ENCODE measurements at regions not wholly inside any gene's neighbourhood (a gene's known extent, or its start where the extent isn't known, plus 50 kb on each side); places are given as distances from the start of the nearest gene placed in this dataset.

DNA sequence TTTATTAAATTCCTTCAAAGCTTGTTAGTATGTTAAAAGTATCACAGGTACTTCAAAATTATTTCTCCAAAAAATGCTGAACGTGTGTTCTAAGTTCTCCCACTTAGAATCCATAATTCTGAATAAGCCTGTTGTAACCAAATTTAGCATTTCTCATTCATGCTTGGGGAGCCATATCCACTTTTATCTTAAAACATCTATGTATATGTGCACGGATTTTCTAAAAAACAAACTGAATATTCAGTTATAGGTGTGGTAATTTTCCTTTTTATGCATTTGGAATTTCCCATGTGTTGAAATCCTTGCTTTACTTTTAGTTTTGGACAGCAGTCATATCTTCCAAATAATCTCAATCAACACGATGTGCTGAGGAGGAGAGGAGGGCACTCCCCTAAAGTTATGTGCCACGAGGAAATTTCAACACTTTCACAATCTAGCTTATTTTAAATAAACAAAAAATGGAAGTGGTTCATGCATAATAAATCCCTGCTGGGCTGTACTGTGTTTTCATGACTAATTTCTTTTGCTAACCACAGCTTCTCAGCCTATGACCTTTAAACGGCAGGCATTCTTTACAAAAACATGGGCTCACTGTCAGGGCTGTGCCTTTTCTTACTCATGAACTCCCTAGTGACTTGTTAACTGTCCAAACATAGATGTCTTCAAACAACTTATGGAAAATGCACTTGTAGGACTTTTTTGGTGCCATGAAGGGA is 380.3 kb upstream of the SEMA3C start:
- TF ChIP-seq, protein P1, sequence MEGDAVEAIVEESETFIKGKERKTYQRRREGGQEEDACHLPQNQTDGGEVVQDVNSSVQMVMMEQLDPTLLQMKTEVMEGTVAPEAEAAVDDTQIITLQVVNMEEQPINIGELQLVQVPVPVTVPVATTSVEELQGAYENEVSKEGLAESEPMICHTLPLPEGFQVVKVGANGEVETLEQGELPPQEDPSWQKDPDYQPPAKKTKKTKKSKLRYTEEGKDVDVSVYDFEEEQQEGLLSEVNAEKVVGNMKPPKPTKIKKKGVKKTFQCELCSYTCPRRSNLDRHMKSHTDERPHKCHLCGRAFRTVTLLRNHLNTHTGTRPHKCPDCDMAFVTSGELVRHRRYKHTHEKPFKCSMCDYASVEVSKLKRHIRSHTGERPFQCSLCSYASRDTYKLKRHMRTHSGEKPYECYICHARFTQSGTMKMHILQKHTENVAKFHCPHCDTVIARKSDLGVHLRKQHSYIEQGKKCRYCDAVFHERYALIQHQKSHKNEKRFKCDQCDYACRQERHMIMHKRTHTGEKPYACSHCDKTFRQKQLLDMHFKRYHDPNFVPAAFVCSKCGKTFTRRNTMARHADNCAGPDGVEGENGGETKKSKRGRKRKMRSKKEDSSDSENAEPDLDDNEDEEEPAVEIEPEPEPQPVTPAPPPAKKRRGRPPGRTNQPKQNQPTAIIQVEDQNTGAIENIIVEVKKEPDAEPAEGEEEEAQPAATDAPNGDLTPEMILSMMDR (IDR thresholded peaks at IDR 0.05), result no peak
- TF ChIP-seq POLR2A (IDR thresholded peaks at IDR 0.05), result no peak

All from ovary (tissue), 3 donors.